Thyroid gland (tissue), 4 donors: ENCODE measurements at regions not wholly inside any gene's neighbourhood (a gene's known extent, or its start where the extent isn't known, plus 50 kb on each side); places are given as distances from the start of the nearest gene placed in this dataset.

Experiments used
- CTCF ChIP-seq, 6 experiments: fragments of 200-600 bp in 3 of 6; fragments of 450-650 bp in 3 of 6; sonication (generic) in 3 of 6; IDR thresholded peaks; one replicate each; pipeline ENCODE4 v1.5.1; 2016 to 2019; ENCODE audit warnings: antibody characterized with exemption in 6 of 6, mild to moderate bottlenecking in 2 of 6, inconsistent platforms in 1 of 6, moderate library complexity in 1 of 6
- POLR2A ChIP-seq, 2 donors: fragments of 450-650 bp; IDR thresholded peaks; one replicate each; pipeline ENCODE4 v1.6.1; 2017; ENCODE audit warnings: antibody characterized with exemption in 2 of 2, mild to moderate bottlenecking in 2 of 2, moderate library complexity in 1 of 2

GRCh38 chr16:73172973-73173709 is 125.2 kb upstream of the ZFHX3 start:
- TF ChIP-seq CTCF (IDR thresholded peaks at IDR 0.05) (no peak), POLR2A (IDR thresholded peaks at IDR 0.05) (no peak)
